Pancreas (tissue), 10 donors: ENCODE measurements at regions not wholly inside any gene's neighbourhood (a gene's known extent, or its start where the extent isn't known, plus 50 kb on each side); places are given as distances from the start of the nearest gene placed in this dataset.

Experiments used
- ATAC-seq, 4 donors: fragments of 200-7000 bp; cut with Tn5 transposase; one replicate each; pipeline versions ENCODE4 v1.8.0 to v1.9.1; 2020; ENCODE audit warnings: mild to moderate bottlenecking in 4 of 4, moderate library complexity in 4 of 4
- DNase-seq, 6 donors: peaks; one replicate each; pipeline ENCODE4 v3.0.0-alpha.2; 2020
- FAIRE-seq: peaks from 2 replicates; lab custom pipeline; 2012; peaks lifted over from hg19 to GRCh38; lab: Jason Lieb, UNC
- H3K27ac ChIP-seq, 4 donors: fragments of 200-600 bp; sonication (generic); 1 replicate in 3 of 4; 2 replicates in 1 of 4; pipeline versions ENCODE4 v1.5.0 to v1.8.0; 2020
- H3K27me3 ChIP-seq, 4 donors: fragments of 200-600 bp; one replicate each; pipeline ENCODE4 v1.8.0; 2021
- H3K36me3 ChIP-seq, 3 donors: fragments of 200-600 bp; sonication (generic) in 1 of 3; one replicate each; pipeline versions ENCODE4 v1.5.0 to v1.8.0; 2020 to 2021
- H3K4me1 ChIP-seq, 3 donors: fragments of 200-600 bp; one replicate each; pipeline ENCODE4 v1.8.0; 2021
- H3K4me3 ChIP-seq, 4 donors: fragments of 200-600 bp; sonication (generic) in 2 of 4; one replicate each; pipeline versions ENCODE4 v1.5.0 to v1.8.0; 2020 to 2021
- H3K9me3 ChIP-seq, 4 donors: fragments of 200-600 bp; one replicate each; pipeline ENCODE4 v1.8.0; 2021
- CTCF ChIP-seq, 4 donors: fragments of 200-600 bp; sonication (generic) in 3 of 4; IDR thresholded peaks; one replicate each; pipeline versions ENCODE4 v1.5.0 to v1.8.0; 2021; ENCODE audit warnings: antibody characterized with exemption in 4 of 4
- WGBS, 2 donors: extraction: QIAGEN DNeasy Blood & Tissue Kit; methylation state at CpG; one replicate each; pipeline ENCODE4 v1.1.7; 2013; 5-methylcytosine and 5-hydroxymethylcytosine counted together
- intact Hi-C, 3 donors: fragments of 100-400 bp; cut with DNase I; formaldehyde crosslinking; loops; one replicate each; pipeline versions ENCODE4 v1.11.1 to v1.14.2; 2022
- donor health status: healthy with polysubstance abuse.
- donor health status: DM: no; HTN: no; CAD: no; lungs with moderate emphysema.
- donor health status: DM: no; HTN: no; CAD: no.
- donor health status: control.
- donor health status: control.
- donor health status: Bipolar disorder and iron deficiency.
- donor health status: DM: yes; HTN: yes; CAD: no.
- donor health status: DM: no; HTN: no; CAD: no.
- donor health status: DM: no; HTN: no; CAD: no.
- donor health status: DM: yes; HTN: yes; CAD: no.

GRCh38 chr10:29929006-29929405 is 130.4 kb downstream of the JCAD start:
- ATAC-seq = no peak
- TF ChIP-seq CTCF (IDR thresholded peaks at IDR 0.05) = no peak
- intact Hi-C loops = no loop called here
- Histone ChIP-seq H3K27ac (no peak overlapping the region), H3K36me3 (no peaks in the 10 kb centered on the region), H3K4me3 (no peak overlapping the region), H3K4me1 (no peaks in the 10 kb centered on the region), H3K27me3 (no peaks in the 10 kb centered on the region), H3K9me3 (no peaks in the 10 kb centered on the region)
- no peak for DNase-seq
- WGBS, 2 donors = 86 to 94% methylated on average over 10 of the region's 10 CpGs
- FAIRE-seq = no peak

- Histone ChIP-seq H3K36me3 (no peaks in the 10 kb centered on the region), H3K4me3 (no peak overlapping the region), H3K27me3 (no peaks in the 10 kb centered on the region), H3K27ac (no peak overlapping the region), H3K9me3 (no peaks in the 10 kb centered on the region), H3K4me1 (no peaks in the 10 kb centered on the region)
- 52 to 60% methylated on average over 6 of the region's 6 CpGs for WGBS, 2 donors
- peak in 1 of 4 donors; percentile 22 for TF ChIP-seq CTCF (IDR thresholded peaks at IDR 0.05)
- intact Hi-C loops = no loop called here
- FAIRE-seq = no peak
- DNase-seq = no peak
- peak in 1 of 4 donors; percentile 53 for ATAC-seq
Observed at GRCh38 chr10:29926693-29927048, 132.7 kb downstream of the JCAD start.

- intact Hi-C loops = no loop called here
- H3K4me3 ChIP-seq = no peak overlapping the region
- DNase-seq (no peak), FAIRE-seq (no peak), ATAC-seq (no peak)
- TF ChIP-seq CTCF (IDR thresholded peaks at IDR 0.05) = no peak
- WGBS, 2 donors = 54 to 70% methylated on average over 12 of the region's 12 CpGs
- no peak overlapping the region for H3K27ac ChIP-seq
- H3K27me3 ChIP-seq = no peaks in the 10 kb centered on the region
- H3K9me3 ChIP-seq = no peaks in the 10 kb centered on the region
- H3K4me1 ChIP-seq = no peaks in the 10 kb centered on the region
- no peaks in the 10 kb centered on the region for H3K36me3 ChIP-seq
Observed at GRCh38 chr10:29925771-29926692, 133.4 kb downstream of the JCAD start.

GRCh38 chr10:29924436-29924835 is 134.9 kb downstream of the JCAD start:
- Histone ChIP-seq H3K27me3 (no peaks in the 10 kb centered on the region), H3K36me3 (no peaks in the 10 kb centered on the region), H3K4me1 (no peaks in the 10 kb centered on the region), H3K27ac (no peak overlapping the region), H3K4me3 (no peak overlapping the region), H3K9me3 (no peaks in the 10 kb centered on the region)
- no peak for TF ChIP-seq CTCF (IDR thresholded peaks at IDR 0.05)
- ATAC-seq = no peak
- DNase-seq = no peak
- 82 to 88% methylated on average over 3 of the region's 3 CpGs for WGBS, 2 donors
- intact Hi-C loops = no loop called here
- FAIRE-seq = no peak

- DNase-seq = no peak
- 85 to 93% methylated on average over 7 of the region's 7 CpGs for WGBS, 2 donors
- ATAC-seq = no peak
- Histone ChIP-seq H3K9me3 (no peaks in the 10 kb centered on the region), H3K27me3 (no peaks in the 10 kb centered on the region), H3K27ac (no peak overlapping the region), H3K36me3 (no peaks in the 10 kb centered on the region), H3K4me3 (no peak overlapping the region), H3K4me1 (no peaks in the 10 kb centered on the region)
- FAIRE-seq = no peak
- no peak for TF ChIP-seq CTCF (IDR thresholded peaks at IDR 0.05)
- intact Hi-C loops = no loop called here
Observed at GRCh38 chr10:29923416-29923965, 135.9 kb downstream of the JCAD start.
